OCI-LY3 (cell line): ENCODE measurements at regions not wholly inside any gene's neighbourhood (a gene's known extent, or its start where the extent isn't known, plus 50 kb on each side); places are given as distances from the start of the nearest gene placed in this dataset.

Experiments
- H2AFZ ChIP-seq: fragments of 200-600, 300-600 bp; shearing (Covaris generic); 2 replicates; pipeline ENCODE4 v1.6.0; 2014; ENCODE audit warnings: antibody characterized with exemption, low read depth, low read length
- H3K27ac ChIP-seq: fragments of 200-600, 300-600 bp; sonication (generic); 2 replicates; pipeline ENCODE4 v1.5.1; 2014; ENCODE audit warnings: mild to moderate bottlenecking, low read length, moderate library complexity, mixed read lengths
- H3K27me3 ChIP-seq: fragments of 200-600, 300-600 bp; sonication (generic); 2 replicates; pipeline ENCODE4 v1.6.1; 2014; ENCODE audit warnings: low read depth, low read length, mixed read lengths
- H3K36me3 ChIP-seq: fragments of 200-600, 300-600 bp; sonication (generic); replicated peaks from 2 replicates; pipeline ENCODE3; 2014; ENCODE audit warnings: low read depth, low read length, mixed read lengths
- H3K4me1 ChIP-seq: fragments of 300-600, 200-600 bp; sonication (generic); 2 replicates; pipeline ENCODE4 v1.6.1; 2014; ENCODE audit warnings: low read length, mixed read lengths
- H3K4me2 ChIP-seq: fragments of 200-600, 300-600 bp; sonication (generic); 2 replicates; pipeline ENCODE4 v1.6.1; 2014; ENCODE audit warnings: low read length, mixed read lengths
- H3K4me3 ChIP-seq: fragments of 300-600, 200-600 bp; sonication (generic); 2 replicates; pipeline ENCODE4 v1.5.1; 2014; ENCODE audit warnings: antibody characterized with exemption, mild to moderate bottlenecking, low read length, moderate library complexity
- H3K79me2 ChIP-seq: fragments of 300-600, 200-600 bp; shearing (Covaris generic); 2 replicates; pipeline ENCODE4 v1.6.1; 2014; ENCODE audit warnings: mild to moderate bottlenecking, low read length, mixed read lengths
- H3K9ac ChIP-seq: fragments of 300-600, 200-600 bp; shearing (Covaris generic); 2 replicates; pipeline ENCODE4 v1.6.0; 2014; ENCODE audit warnings: mild to moderate bottlenecking, low read length, moderate library complexity
- H3K9me3 ChIP-seq: fragments of 200-600, 300-600 bp; shearing (Covaris generic); 2 replicates; pipeline ENCODE4 v1.6.1; 2014; ENCODE audit warnings: low read length, mixed read lengths; ENCODE audit not compliant: insufficient read depth
- H4K20me1 ChIP-seq: fragments of 200-600, 300-600 bp; sonication (generic); 2 replicates; pipeline ENCODE4 v1.6.1; 2016; ENCODE audit warnings: low read length, mixed read lengths; ENCODE audit not compliant: insufficient read depth
- EZH2phosphoT487 ChIP-seq: fragments of 200-600 bp; shearing (Covaris generic); IDR thresholded peaks from 2 replicates; pipeline ENCODE4 v1.6.1; 2018; ENCODE audit warnings: antibody characterized with exemption, mixed run types, low read depth
- TF ChIP-seq, protein P1 (sequence below): fragments of 200-600, 300-600 bp; sonication (generic); IDR thresholded peaks from 2 replicates; pipeline ENCODE4 v1.5.1; 2014; ENCODE audit warnings: antibody characterized with exemption, low read length, low read depth

DNA sequence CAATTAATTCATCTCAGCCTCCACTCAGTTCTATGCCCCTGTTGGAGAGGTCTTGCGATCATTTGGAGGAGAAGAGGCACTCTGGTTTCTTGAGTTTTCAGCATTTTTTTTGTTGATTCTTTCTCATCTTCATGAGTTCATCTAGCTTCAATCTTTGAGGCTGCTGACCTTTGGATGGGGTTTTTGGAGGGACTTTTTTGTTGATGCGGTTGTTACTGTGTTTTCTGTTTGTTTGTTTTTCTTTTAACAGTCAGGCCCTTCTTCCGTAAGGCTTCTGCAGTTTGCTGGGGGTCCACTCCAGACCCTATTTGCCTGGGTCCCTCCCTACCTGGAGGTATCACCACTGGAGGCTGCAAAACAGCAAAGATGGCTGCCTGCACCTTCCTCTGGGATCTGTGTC, 149.9 kb upstream of the RBBP8 start:
- Histone ChIP-seq H3K4me2 (no peak overlapping the region), H3K27ac (no peak overlapping the region), H3K36me3 (no peaks in the 10 kb centered on the region), H2AFZ (no peak overlapping the region), H3K9me3 (no peaks in the 10 kb centered on the region), H3K4me1 (peaks cover 7% of the 10 kb centered on the region), H3K27me3 (peaks cover 4% of the 10 kb centered on the region; the same call in 1 of the 2 replicates), H3K4me3 (no peak overlapping the region), H3K9ac (no peak overlapping the region), H4K20me1 (no peaks in the 10 kb centered on the region), H3K79me2 (no peaks in the 10 kb centered on the region)
- TF ChIP-seq, protein P1, sequence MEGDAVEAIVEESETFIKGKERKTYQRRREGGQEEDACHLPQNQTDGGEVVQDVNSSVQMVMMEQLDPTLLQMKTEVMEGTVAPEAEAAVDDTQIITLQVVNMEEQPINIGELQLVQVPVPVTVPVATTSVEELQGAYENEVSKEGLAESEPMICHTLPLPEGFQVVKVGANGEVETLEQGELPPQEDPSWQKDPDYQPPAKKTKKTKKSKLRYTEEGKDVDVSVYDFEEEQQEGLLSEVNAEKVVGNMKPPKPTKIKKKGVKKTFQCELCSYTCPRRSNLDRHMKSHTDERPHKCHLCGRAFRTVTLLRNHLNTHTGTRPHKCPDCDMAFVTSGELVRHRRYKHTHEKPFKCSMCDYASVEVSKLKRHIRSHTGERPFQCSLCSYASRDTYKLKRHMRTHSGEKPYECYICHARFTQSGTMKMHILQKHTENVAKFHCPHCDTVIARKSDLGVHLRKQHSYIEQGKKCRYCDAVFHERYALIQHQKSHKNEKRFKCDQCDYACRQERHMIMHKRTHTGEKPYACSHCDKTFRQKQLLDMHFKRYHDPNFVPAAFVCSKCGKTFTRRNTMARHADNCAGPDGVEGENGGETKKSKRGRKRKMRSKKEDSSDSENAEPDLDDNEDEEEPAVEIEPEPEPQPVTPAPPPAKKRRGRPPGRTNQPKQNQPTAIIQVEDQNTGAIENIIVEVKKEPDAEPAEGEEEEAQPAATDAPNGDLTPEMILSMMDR: no peak
- no peak for TF ChIP-seq EZH2phosphoT487

- H3K4me3 ChIP-seq: no peak overlapping the region
- H3K9me3 ChIP-seq: no peaks in the 10 kb centered on the region
- H2AFZ ChIP-seq: no peak overlapping the region
- no peak overlapping the region for H3K27ac ChIP-seq
- H3K4me1 ChIP-seq: peaks cover 7% of the 10 kb centered on the region
- H3K79me2 ChIP-seq: no peaks in the 10 kb centered on the region
- no peaks in the 10 kb centered on the region for H4K20me1 ChIP-seq
- H3K4me2 ChIP-seq: no peak overlapping the region
- peaks cover 4% of the 10 kb centered on the region; the same call in 1 of the 2 replicates for H3K27me3 ChIP-seq
- TF ChIP-seq EZH2phosphoT487: no peak
- TF ChIP-seq, protein P1: no peak
- no peak overlapping the region for H3K9ac ChIP-seq
- no peaks in the 10 kb centered on the region for H3K36me3 ChIP-seq
Observed at GRCh38 chr18:22783662-22784076, 149.5 kb upstream of the RBBP8 start.

DNA sequence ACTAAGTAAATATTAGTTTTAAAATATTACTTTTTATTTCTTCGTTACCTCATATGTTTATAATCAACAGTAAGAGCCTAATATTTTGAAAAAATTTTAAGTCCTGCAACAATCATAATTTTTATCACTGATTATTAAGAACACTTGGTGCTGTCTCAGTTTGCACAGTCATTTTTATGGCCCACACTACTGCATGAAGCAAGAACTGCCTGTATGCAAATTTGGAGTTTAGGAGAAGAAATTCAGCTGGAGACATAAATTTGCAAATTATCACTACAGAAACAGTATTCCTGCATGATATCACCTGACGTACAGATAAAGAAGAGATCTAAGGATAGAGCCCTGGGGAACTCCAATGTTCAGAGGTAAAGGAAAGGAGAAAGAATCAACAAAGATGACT, 144.1 kb upstream of the RBBP8 start:
- no peak overlapping the region for H2AFZ ChIP-seq
- H4K20me1 ChIP-seq: no peaks in the 10 kb centered on the region
- no peak overlapping the region for H3K4me3 ChIP-seq
- H3K36me3 ChIP-seq: no peaks in the 10 kb centered on the region
- H3K27me3 ChIP-seq: no peaks in the 10 kb centered on the region
- no peak overlapping the region for H3K27ac ChIP-seq
- no peak overlapping the region for H3K4me2 ChIP-seq
- no peaks in the 10 kb centered on the region for H3K79me2 ChIP-seq
- H3K4me1 ChIP-seq: peaks cover 21% of the 10 kb centered on the region
- no peaks in the 10 kb centered on the region for H3K9me3 ChIP-seq
- no peak for TF ChIP-seq EZH2phosphoT487
- TF ChIP-seq, protein P1: no peak
- H3K9ac ChIP-seq: no peak overlapping the region

DNA sequence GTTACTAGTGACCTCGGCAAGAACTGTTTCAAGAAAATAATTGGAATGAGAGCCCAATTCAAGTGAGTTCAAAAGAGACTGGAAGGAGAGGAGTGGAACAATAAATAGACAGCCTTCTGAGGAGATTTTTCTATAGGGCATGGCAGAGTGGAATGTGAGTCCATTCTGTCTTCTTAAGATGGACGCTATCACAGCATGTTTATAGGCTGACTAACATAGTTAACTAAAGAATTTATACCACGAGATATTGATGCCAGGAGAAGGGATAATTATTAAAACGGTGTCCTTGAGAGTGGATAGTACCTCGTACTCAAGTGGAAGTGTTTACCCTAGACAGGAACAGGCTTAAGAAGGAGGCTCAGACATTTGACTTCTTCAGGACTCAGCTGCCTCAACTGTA, 143.5 kb upstream of the RBBP8 start:
- no peaks in the 10 kb centered on the region for H3K36me3 ChIP-seq
- H3K4me2 ChIP-seq: no peak overlapping the region
- H3K4me3 ChIP-seq: no peak overlapping the region
- H3K9ac ChIP-seq: no peak overlapping the region
- no peaks in the 10 kb centered on the region for H3K27me3 ChIP-seq
- 0 out of 2 replicates have a peak overlapping the region, but pooled peaks have one; percentile 36 for H2AFZ ChIP-seq
- peaks cover 21% of the 10 kb centered on the region for H3K4me1 ChIP-seq
- H4K20me1 ChIP-seq: no peaks in the 10 kb centered on the region
- H3K9me3 ChIP-seq: no peaks in the 10 kb centered on the region
- no peak overlapping the region for H3K27ac ChIP-seq
- TF ChIP-seq EZH2phosphoT487: no peak
- TF ChIP-seq, protein P1: no peak
- no peaks in the 10 kb centered on the region for H3K79me2 ChIP-seq
